Neural progenitor cell (in vitro differentiated cells): ENCODE measurements at regions not wholly inside any gene's neighbourhood (a gene's known extent, or its start where the extent isn't known, plus 50 kb on each side); places are given as distances from the start of the nearest gene placed in this dataset.

Experiments
- DNase-seq: peaks from one replicate; pipeline ENCODE4 v3.0.0-alpha.2; 2016; ENCODE audit warnings: low spot score
- H2AFZ ChIP-seq: fragments of 200-600 bp; sonication (generic); replicated peaks from 2 replicates; pipeline ENCODE4 v1.6.1; 2016; ENCODE audit warnings: antibody characterized with exemption
- H3F3A ChIP-seq: fragments of 200-600 bp; sonication (generic); 2 replicates; pipeline ENCODE4 v1.6.1; 2016; ENCODE audit warnings: antibody characterized with exemption, low read depth
- H3K27ac ChIP-seq: fragments of 200-600 bp; sonication (generic); 2 replicates; pipeline ENCODE4 v1.5.1; 2016; ENCODE audit warnings: mild to moderate bottlenecking
- H3K27me3 ChIP-seq: fragments of 200-600 bp; sonication (generic); 2 replicates; pipeline ENCODE4 v1.6.1; 2016; ENCODE audit warnings: mild to moderate bottlenecking, moderate library complexity
- H3K36me3 ChIP-seq: fragments of 200-600 bp; sonication (generic); 2 replicates; pipeline ENCODE4 v1.5.1; 2016
- H3K4me1 ChIP-seq: fragments of 200-600 bp; sonication (generic); 2 replicates; pipeline ENCODE4 v1.6.1; 2016; ENCODE audit warnings: mixed run types
- H3K4me2 ChIP-seq: fragments of 200-600 bp; sonication (generic); 2 replicates; pipeline ENCODE4 v1.6.1; 2016
- H3K4me3 ChIP-seq: fragments of 200-600 bp; sonication (generic); 2 replicates; pipeline ENCODE4 v1.5.1; 2016
- H3K79me2 ChIP-seq: fragments of 200-600 bp; sonication (generic); 2 replicates; pipeline ENCODE4 v1.6.1; 2016; ENCODE audit warnings: low read depth
- H3K9ac ChIP-seq: fragments of 200-600 bp; sonication (generic); 2 replicates; pipeline ENCODE4 v1.6.1; 2016
- H3K9me3 ChIP-seq: fragments of 200-600 bp; sonication (generic); 2 replicates; pipeline ENCODE4 v1.5.1; 2016; ENCODE audit warnings: low read depth
- H4K20me1 ChIP-seq: fragments of 200-600 bp; sonication (generic); 2 replicates; pipeline ENCODE4 v1.6.1; 2016; ENCODE audit warnings: low read depth
- H3K27ac Mint-ChIP-seq: 3 replicates; pipeline ENCODE4 v1.8.0; 2021; ENCODE audit warnings: mixed read lengths
- H3K27me3 Mint-ChIP-seq: 2 replicates; pipeline ENCODE4 v1.8.0; 2022; ENCODE audit warnings: low read depth, mild to moderate bottlenecking, inconsistent platforms, moderate library complexity, mixed read lengths; ENCODE audit not compliant: insufficient read depth
- H3K36me3 Mint-ChIP-seq: 3 replicates; pipeline ENCODE4 v1.8.0; 2021; ENCODE audit warnings: mixed read lengths
- H3K4me1 Mint-ChIP-seq: 3 replicates; pipeline ENCODE4 v1.8.0; 2021; ENCODE audit warnings: mixed read lengths
- H3K4me3 Mint-ChIP-seq: 3 replicates; pipeline ENCODE4 v1.8.0; 2021; ENCODE audit warnings: mild to moderate bottlenecking, moderate library complexity, mixed read lengths
- H3K9me3 Mint-ChIP-seq: 3 replicates; pipeline ENCODE4 v1.8.0; 2020; ENCODE audit warnings: mixed read lengths
- EZH2 ChIP-seq: fragments of 200-600 bp; sonication (generic); IDR thresholded peaks from 2 replicates; pipeline ENCODE4 v1.6.1; 2017; ENCODE audit warnings: antibody characterized with exemption, mild to moderate bottlenecking, moderate library complexity
- EZH2phosphoT487 ChIP-seq: fragments of 200-600 bp; sonication (generic); IDR thresholded peaks from 2 replicates; pipeline ENCODE4 v1.6.1; 2017; ENCODE audit warnings: antibody characterized with exemption
- TF ChIP-seq, protein P1 (sequence below): fragments of 200-600 bp; sonication (generic); IDR thresholded peaks from 2 replicates; pipeline ENCODE4 v1.5.1; 2017; ENCODE audit warnings: antibody characterized with exemption, mild to moderate bottlenecking

DNA sequence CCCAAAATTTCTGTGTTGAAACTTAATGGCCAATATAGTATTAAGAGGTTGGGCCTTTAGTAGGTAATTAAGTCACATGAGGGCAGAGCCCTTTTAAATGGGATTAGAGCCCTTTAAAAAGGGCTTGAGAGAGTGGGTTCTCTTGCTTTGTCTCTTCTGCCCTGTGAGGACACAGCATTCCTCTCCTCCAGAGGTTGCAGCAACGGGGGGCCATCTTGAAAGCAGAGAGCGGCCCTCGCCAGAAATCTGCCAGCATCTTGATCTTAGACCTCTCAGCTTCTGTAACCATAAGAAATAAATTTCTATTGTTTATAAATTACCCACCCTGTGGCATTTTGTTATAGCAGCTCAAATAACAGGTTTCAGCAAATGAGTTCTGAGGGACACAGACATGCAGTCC is 305.0 kb upstream of the LRP1B start:
- Histone ChIP-seq H3K4me1 (no peaks in the 10 kb centered on the region), H3K4me2 (no peak overlapping the region), H3K9ac (no peak overlapping the region), H2AFZ (no peak overlapping the region), H3K27me3 (no peaks in the 10 kb centered on the region), H3K27ac (no peak overlapping the region), H3K4me3 (no peak overlapping the region), H4K20me1 (no peaks in the 10 kb centered on the region), H3K9me3 (no peaks in the 10 kb centered on the region), H3F3A (no peaks in the 10 kb centered on the region), H3K36me3 (no peaks in the 10 kb centered on the region), H3K79me2 (no peaks in the 10 kb centered on the region)
- Mint-ChIP-seq H3K9me3 (no peaks in the 10 kb centered on the region), H3K27me3 (no peaks in the 10 kb centered on the region), H3K4me3 (no peak overlapping the region), H3K4me1 (no peaks in the 10 kb centered on the region), H3K36me3 (no peaks in the 10 kb centered on the region), H3K27ac (no peak overlapping the region)
- TF ChIP-seq, protein P1, sequence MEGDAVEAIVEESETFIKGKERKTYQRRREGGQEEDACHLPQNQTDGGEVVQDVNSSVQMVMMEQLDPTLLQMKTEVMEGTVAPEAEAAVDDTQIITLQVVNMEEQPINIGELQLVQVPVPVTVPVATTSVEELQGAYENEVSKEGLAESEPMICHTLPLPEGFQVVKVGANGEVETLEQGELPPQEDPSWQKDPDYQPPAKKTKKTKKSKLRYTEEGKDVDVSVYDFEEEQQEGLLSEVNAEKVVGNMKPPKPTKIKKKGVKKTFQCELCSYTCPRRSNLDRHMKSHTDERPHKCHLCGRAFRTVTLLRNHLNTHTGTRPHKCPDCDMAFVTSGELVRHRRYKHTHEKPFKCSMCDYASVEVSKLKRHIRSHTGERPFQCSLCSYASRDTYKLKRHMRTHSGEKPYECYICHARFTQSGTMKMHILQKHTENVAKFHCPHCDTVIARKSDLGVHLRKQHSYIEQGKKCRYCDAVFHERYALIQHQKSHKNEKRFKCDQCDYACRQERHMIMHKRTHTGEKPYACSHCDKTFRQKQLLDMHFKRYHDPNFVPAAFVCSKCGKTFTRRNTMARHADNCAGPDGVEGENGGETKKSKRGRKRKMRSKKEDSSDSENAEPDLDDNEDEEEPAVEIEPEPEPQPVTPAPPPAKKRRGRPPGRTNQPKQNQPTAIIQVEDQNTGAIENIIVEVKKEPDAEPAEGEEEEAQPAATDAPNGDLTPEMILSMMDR = no peak
- TF ChIP-seq EZH2phosphoT487 (no peak), EZH2 (no peak)
- peak; percentile 58 for DNase-seq

DNA sequence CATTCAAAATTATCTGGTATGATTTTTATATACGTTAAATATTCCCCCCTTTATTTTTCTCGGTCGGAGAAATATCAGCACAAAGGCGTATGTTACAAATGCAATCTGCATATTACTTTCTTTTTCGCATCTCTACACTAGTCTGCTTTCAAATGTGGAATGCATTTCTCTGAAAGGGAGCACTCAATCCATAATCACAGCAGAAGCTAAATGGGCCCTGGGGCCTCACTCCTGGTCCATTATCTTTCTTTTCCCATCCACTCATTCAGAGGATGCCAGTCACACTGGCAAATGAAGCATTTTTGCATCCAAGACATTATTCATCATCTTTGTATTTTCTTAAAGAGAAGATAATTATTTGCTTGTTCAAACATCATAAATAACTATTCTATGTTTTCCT is 295.2 kb upstream of the LRP1B start:
- Histone ChIP-seq H3K9ac (no peak overlapping the region), H3K4me2 (no peak overlapping the region)

DNA sequence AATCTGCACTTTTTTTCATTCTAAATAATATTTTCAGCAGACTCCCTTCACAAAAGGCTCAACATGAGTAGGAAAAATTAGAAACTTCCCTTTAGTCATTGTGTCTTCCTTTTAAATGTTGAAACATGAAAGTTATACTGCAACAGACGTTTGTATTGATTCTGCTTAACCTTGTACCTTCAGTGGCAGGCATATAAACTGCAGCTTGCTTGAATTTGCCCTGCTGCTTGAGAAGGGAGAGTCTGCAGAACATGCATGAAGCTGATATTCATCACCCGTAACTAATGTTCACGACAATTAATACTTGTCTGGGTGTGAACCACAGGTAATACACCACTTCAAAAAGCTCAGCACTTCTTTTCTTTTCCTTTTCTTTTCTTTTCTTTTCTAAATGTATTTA is 294.7 kb upstream of the LRP1B start:
- no peaks in the 10 kb centered on the region for H3K9me3 ChIP-seq
- no peaks in the 10 kb centered on the region for H3K4me1 ChIP-seq
- Mint-ChIP-seq H3K36me3 (no peaks in the 10 kb centered on the region), H3K27ac (no peak overlapping the region), H3K27me3 (no peaks in the 10 kb centered on the region), H3K9me3 (no peaks in the 10 kb centered on the region), H3K4me1 (no peaks in the 10 kb centered on the region), H3K4me3 (no peak overlapping the region)
- H2AFZ ChIP-seq = no peak overlapping the region
- no peak overlapping the region for H3K27ac ChIP-seq
- H3K4me3 ChIP-seq = no peak overlapping the region
- no peaks in the 10 kb centered on the region for H4K20me1 ChIP-seq
- TF ChIP-seq EZH2 (no peak), EZH2phosphoT487 (no peak)
- TF ChIP-seq, protein P1 = no peak
- H3K79me2 ChIP-seq = no peaks in the 10 kb centered on the region
- no peaks in the 10 kb centered on the region for H3F3A ChIP-seq
- no peak for DNase-seq
- no peak overlapping the region for H3K4me2 ChIP-seq
- H3K36me3 ChIP-seq = no peaks in the 10 kb centered on the region
- H3K9ac ChIP-seq = no peak overlapping the region
- no peaks in the 10 kb centered on the region for H3K27me3 ChIP-seq

More for the DNA sequence above, 295.2 kb upstream of the LRP1B start:
- Histone ChIP-seq H3K4me1 (no peaks in the 10 kb centered on the region), H3K27me3 (no peaks in the 10 kb centered on the region), H3K27ac (no peak overlapping the region), H3K4me3 (no peak overlapping the region), H2AFZ (no peak overlapping the region), H3K9me3 (no peaks in the 10 kb centered on the region), H3F3A (no peaks in the 10 kb centered on the region), H4K20me1 (no peaks in the 10 kb centered on the region), H3K79me2 (no peaks in the 10 kb centered on the region), H3K36me3 (no peaks in the 10 kb centered on the region)
- TF ChIP-seq EZH2 (no peak), EZH2phosphoT487 (no peak)
- TF ChIP-seq, protein P1 = no peak
- Mint-ChIP-seq H3K4me3 (no peak overlapping the region), H3K4me1 (no peaks in the 10 kb centered on the region), H3K27me3 (no peaks in the 10 kb centered on the region), H3K36me3 (no peaks in the 10 kb centered on the region), H3K27ac (no peak overlapping the region), H3K9me3 (no peaks in the 10 kb centered on the region)
- no peak for DNase-seq

DNA sequence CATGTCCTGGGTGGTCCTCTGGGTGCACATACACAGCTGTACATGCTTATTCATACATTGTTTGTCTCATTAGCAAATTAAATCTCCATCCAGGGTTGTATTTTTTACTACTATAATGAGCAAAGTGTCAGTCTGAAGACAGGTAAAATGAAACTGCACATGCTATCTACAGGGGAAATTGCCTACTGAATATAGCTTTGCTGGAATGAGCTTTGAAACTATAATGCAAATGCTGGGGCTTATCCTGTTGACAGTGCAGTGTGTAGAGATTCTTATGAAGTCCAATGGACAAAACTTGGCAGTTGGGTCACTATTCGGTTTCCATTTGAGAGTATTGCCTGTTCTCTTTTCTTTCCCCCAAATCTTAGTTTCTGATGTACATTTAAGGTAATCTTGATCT is 292.8 kb upstream of the LRP1B start:
- H2AFZ ChIP-seq = no peak overlapping the region
- no peaks in the 10 kb centered on the region for H3K9me3 ChIP-seq
- H3K9ac ChIP-seq = no peak overlapping the region
- Mint-ChIP-seq H3K27me3 (no peaks in the 10 kb centered on the region), H3K9me3 (no peaks in the 10 kb centered on the region), H3K4me1 (no peaks in the 10 kb centered on the region), H3K36me3 (no peaks in the 10 kb centered on the region), H3K4me3 (no peak overlapping the region), H3K27ac (no peak overlapping the region)
- H3K79me2 ChIP-seq = no peaks in the 10 kb centered on the region
- no peaks in the 10 kb centered on the region for H3K27me3 ChIP-seq
- TF ChIP-seq, protein P1 = no peak
- no peak overlapping the region for H3K27ac ChIP-seq
- H3K36me3 ChIP-seq = no peaks in the 10 kb centered on the region
- no peaks in the 10 kb centered on the region for H3F3A ChIP-seq
- H3K4me1 ChIP-seq = no peaks in the 10 kb centered on the region
- no peaks in the 10 kb centered on the region for H4K20me1 ChIP-seq
- H3K4me3 ChIP-seq = no peak overlapping the region
- DNase-seq = no peak
- H3K4me2 ChIP-seq = no peak overlapping the region
